ENCODE measurements at regions not wholly inside any gene's neighbourhood (a gene's known extent, or its start where the extent isn't known, plus 50 kb on each side); places are given as distances from the start of the nearest gene placed in this dataset.
A peak's percentile ranks its signal among the peaks of the same experiment; 100 is the strongest.

DNA sequence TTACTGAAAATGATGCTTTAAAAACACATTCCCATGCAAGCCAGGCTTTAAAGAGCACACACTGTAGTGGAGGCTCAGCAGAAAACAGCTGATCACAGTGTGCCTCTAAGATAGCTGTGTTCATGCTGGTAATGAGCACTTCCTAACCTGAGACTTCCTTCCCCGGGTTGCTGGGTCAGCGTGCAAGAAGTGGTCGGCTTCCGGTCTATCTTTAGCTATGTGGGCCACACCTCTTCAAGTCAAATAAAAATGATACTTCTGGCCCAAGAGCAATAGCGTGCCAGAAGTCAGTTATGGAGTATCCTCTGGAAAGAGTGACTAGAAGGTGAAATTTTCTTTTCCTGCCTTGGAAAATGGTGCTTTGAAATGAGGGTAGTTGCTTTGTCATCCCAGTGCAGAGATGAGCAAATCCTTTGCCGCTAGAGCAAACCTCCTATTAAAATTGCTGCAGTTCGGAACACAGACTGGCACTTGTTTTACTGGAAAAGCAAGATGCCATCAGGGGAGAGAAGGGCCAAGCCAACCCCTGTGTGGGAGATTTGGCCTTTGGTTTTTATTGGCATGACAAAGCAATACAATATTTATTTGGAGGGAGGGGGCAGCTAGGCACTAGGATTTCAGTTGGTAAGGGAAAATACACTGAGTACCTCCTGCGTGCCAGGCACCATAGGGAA lies 64.2 kb downstream of the ARHGAP35 start:
- peak in 1 of 2 donors; percentile 79 for TF ChIP-seq POLR2AphosphoS5 (IDR thresholded peaks at IDR 0.05; ENCODE audit: insufficient read depth in 1 of 2, low read depth in 1 of 2)
- TF ChIP-seq, protein P1, sequence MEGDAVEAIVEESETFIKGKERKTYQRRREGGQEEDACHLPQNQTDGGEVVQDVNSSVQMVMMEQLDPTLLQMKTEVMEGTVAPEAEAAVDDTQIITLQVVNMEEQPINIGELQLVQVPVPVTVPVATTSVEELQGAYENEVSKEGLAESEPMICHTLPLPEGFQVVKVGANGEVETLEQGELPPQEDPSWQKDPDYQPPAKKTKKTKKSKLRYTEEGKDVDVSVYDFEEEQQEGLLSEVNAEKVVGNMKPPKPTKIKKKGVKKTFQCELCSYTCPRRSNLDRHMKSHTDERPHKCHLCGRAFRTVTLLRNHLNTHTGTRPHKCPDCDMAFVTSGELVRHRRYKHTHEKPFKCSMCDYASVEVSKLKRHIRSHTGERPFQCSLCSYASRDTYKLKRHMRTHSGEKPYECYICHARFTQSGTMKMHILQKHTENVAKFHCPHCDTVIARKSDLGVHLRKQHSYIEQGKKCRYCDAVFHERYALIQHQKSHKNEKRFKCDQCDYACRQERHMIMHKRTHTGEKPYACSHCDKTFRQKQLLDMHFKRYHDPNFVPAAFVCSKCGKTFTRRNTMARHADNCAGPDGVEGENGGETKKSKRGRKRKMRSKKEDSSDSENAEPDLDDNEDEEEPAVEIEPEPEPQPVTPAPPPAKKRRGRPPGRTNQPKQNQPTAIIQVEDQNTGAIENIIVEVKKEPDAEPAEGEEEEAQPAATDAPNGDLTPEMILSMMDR (IDR thresholded peaks at IDR 0.05) = no peak

Measured in vagina (tissue), 2 donors.